Muscle of leg (tissue), 3 donors: ENCODE measurements at regions not wholly inside any gene's neighbourhood (a gene's known extent, or its start where the extent isn't known, plus 50 kb on each side); places are given as distances from the start of the nearest gene placed in this dataset.

Experiments
- DNase-seq: peaks from one replicate; pipeline ENCODE4 v3.0.0; 2013
- H3K27ac ChIP-seq: one replicate; pipeline ENCODE4 v1.5.1; 2013; ENCODE audit warnings: mild to moderate bottlenecking, low read length, control low read depth
- H3K27me3 ChIP-seq: one replicate; pipeline ENCODE4 v1.6.1; 2013; ENCODE audit warnings: low read length; ENCODE audit not compliant: control insufficient read depth, insufficient read depth
- H3K36me3 ChIP-seq: one replicate; pipeline ENCODE4 v1.6.1; 2013; ENCODE audit warnings: low read length; ENCODE audit not compliant: control insufficient read depth, insufficient read depth
- H3K4me1 ChIP-seq: one replicate; pipeline ENCODE4 v1.6.1; 2013; ENCODE audit warnings: low read length; ENCODE audit not compliant: control insufficient read depth, insufficient read depth
- H3K4me3 ChIP-seq: one replicate; pipeline ENCODE4 v1.5.1; 2013; ENCODE audit warnings: low read length, control low read depth
- H3K9me3 ChIP-seq: replicated peaks from 2 replicates; pipeline ENCODE4 v1.6.1; 2013; ENCODE audit warnings: low read depth, low read length; ENCODE audit not compliant: control insufficient read depth
- WGBS: methylation state at CpG from one replicate; pipeline ENCODE4 v1.1.5; 2013; ENCODE audit warnings: missing lambda C conversion rate; ENCODE audit not compliant: insufficient coverage; 5-methylcytosine and 5-hydroxymethylcytosine counted together

GRCh38 chr7:127530148-127530547 lies 55.2 kb downstream of the GCC1 start:
- Histone ChIP-seq H3K36me3 (no peaks in the 10 kb centered on the region), H3K27me3 (peaks cover 3% of the 10 kb centered on the region), H3K27ac (no peak overlapping the region), H3K4me3 (no peak overlapping the region), H3K9me3 (no peaks in the 10 kb centered on the region), H3K4me1 (no peaks in the 10 kb centered on the region)
- DNase-seq = no peak
- WGBS = no CpG with 5 or more reads among the region's 1 CpG

GRCh38 chr7:127527561-127527960 lies 57.8 kb downstream of the GCC1 start:
- Histone ChIP-seq H3K4me3 (no peak overlapping the region), H3K27ac (no peak overlapping the region), H3K27me3 (no peaks in the 10 kb centered on the region), H3K9me3 (no peaks in the 10 kb centered on the region), H3K4me1 (no peaks in the 10 kb centered on the region), H3K36me3 (no peaks in the 10 kb centered on the region)
- 50% methylated on average over 3 of the region's 4 CpGs for WGBS
- no peak for DNase-seq

GRCh38 chr7:127525866-127526480 lies 59.4 kb downstream of the GCC1 start:
- no peaks in the 10 kb centered on the region for H3K4me1 ChIP-seq
- no peak overlapping the region for H3K27ac ChIP-seq
- no peak overlapping the region for H3K4me3 ChIP-seq
- no peaks in the 10 kb centered on the region for H3K9me3 ChIP-seq
- no CpG with 5 or more reads among the region's 5 CpGs for WGBS
- DNase-seq = no peak
- H3K36me3 ChIP-seq = no peaks in the 10 kb centered on the region
- H3K27me3 ChIP-seq = no peaks in the 10 kb centered on the region

- no peaks in the 10 kb centered on the region for H3K4me1 ChIP-seq
- no peaks in the 10 kb centered on the region for H3K9me3 ChIP-seq
- DNase-seq = no peak
- no peaks in the 10 kb centered on the region for H3K27me3 ChIP-seq
- no peaks in the 10 kb centered on the region for H3K36me3 ChIP-seq
- H3K4me3 ChIP-seq = no peak overlapping the region
- no peak overlapping the region for H3K27ac ChIP-seq
- 83% methylated on average over 2 of the region's 2 CpGs for WGBS
These were observed 69.1 kb downstream of the GCC1 start for GRCh38 chr7:127516320-127516719.

GRCh38 chr7:127514499-127514898 lies 70.9 kb downstream of the GCC1 start:
- H3K36me3 ChIP-seq = no peaks in the 10 kb centered on the region
- H3K4me1 ChIP-seq = no peaks in the 10 kb centered on the region
- no peak overlapping the region for H3K27ac ChIP-seq
- H3K4me3 ChIP-seq = no peak overlapping the region
- H3K27me3 ChIP-seq = no peaks in the 10 kb centered on the region
- no peaks in the 10 kb centered on the region for H3K9me3 ChIP-seq
- peak; percentile 42 for DNase-seq

GRCh38 chr7:127513311-127513710 lies 72.1 kb downstream of the GCC1 start:
- DNase-seq = no peak
- 81% methylated on average over 10 of the region's 11 CpGs for WGBS
- H3K27me3 ChIP-seq = no peaks in the 10 kb centered on the region
- H3K36me3 ChIP-seq = no peaks in the 10 kb centered on the region
- H3K27ac ChIP-seq = no peak overlapping the region
- H3K9me3 ChIP-seq = no peaks in the 10 kb centered on the region
- no peaks in the 10 kb centered on the region for H3K4me1 ChIP-seq
- no peak overlapping the region for H3K4me3 ChIP-seq

GRCh38 chr7:127512663-127513062 lies 72.7 kb downstream of the GCC1 start:
- Histone ChIP-seq H3K4me3 (no peak overlapping the region), H3K27me3 (no peaks in the 10 kb centered on the region), H3K4me1 (no peaks in the 10 kb centered on the region), H3K27ac (no peak overlapping the region), H3K9me3 (no peaks in the 10 kb centered on the region), H3K36me3 (no peaks in the 10 kb centered on the region)
- 90% methylated on average over 2 of the region's 6 CpGs for WGBS
- DNase-seq = no peak

GRCh38 chr7:127504715-127505114 lies 80.7 kb downstream of the GCC1 start:
- Histone ChIP-seq H3K27me3 (no peaks in the 10 kb centered on the region), H3K27ac (no peak overlapping the region), H3K9me3 (no peaks in the 10 kb centered on the region), H3K36me3 (no peaks in the 10 kb centered on the region), H3K4me3 (no peak overlapping the region), H3K4me1 (no peaks in the 10 kb centered on the region)
- DNase-seq = peak; percentile 5
- WGBS = 0% methylated on average over 1 of the region's 4 CpGs

GRCh38 chr7:127501817-127502216 lies 83.6 kb downstream of the GCC1 start:
- Histone ChIP-seq H3K4me3 (no peak overlapping the region), H3K27ac (no peak overlapping the region), H3K9me3 (no peaks in the 10 kb centered on the region), H3K27me3 (no peaks in the 10 kb centered on the region), H3K36me3 (no peaks in the 10 kb centered on the region), H3K4me1 (no peaks in the 10 kb centered on the region)
- DNase-seq = no peak
- WGBS = no CpG with 5 or more reads among the region's 4 CpGs

GRCh38 chr7:127487381-127487780 lies 94.9 kb upstream of the ZNF800 start:
- DNase-seq = no peak
- WGBS = 50% methylated on average over 2 of the region's 3 CpGs
- Histone ChIP-seq H3K9me3 (no peaks in the 10 kb centered on the region), H3K27me3 (no peaks in the 10 kb centered on the region), H3K4me1 (no peaks in the 10 kb centered on the region), H3K36me3 (no peaks in the 10 kb centered on the region), H3K4me3 (no peak overlapping the region), H3K27ac (no peak overlapping the region)

- no peak overlapping the region for H3K27ac ChIP-seq
- WGBS = 33% methylated on average over 1 of the region's 3 CpGs
- no peaks in the 10 kb centered on the region for H3K9me3 ChIP-seq
- H3K27me3 ChIP-seq = no peaks in the 10 kb centered on the region
- H3K36me3 ChIP-seq = no peaks in the 10 kb centered on the region
- DNase-seq = no peak
- H3K4me1 ChIP-seq = no peaks in the 10 kb centered on the region
- H3K4me3 ChIP-seq = no peak overlapping the region
These were observed 94.1 kb upstream of the ZNF800 start for GRCh38 chr7:127486654-127487053.
